Mesenchymal stem cell (in vitro differentiated cells and primary cell): ENCODE measurements at regions not wholly inside any gene's neighbourhood (a gene's known extent, or its start where the extent isn't known, plus 50 kb on each side); places are given as distances from the start of the nearest gene placed in this dataset.
"Not testable (repeated sequence)": the region's sequence is repeated elsewhere in the genome, so short reads cannot be mapped to it uniquely, and the experiment has no call there.

Experiments
- DNase-seq: peaks from one replicate; pipeline ENCODE4 v3.0.0-alpha.2; 2013
- H2AFZ ChIP-seq: one replicate; pipeline ENCODE4 v1.6.1; 2013; ENCODE audit warnings: low read depth, mild to moderate bottlenecking, control low read depth, inconsistent platforms, low read length, moderate library complexity
- H2AK5ac ChIP-seq: 2 replicates; pipeline ENCODE4 v1.6.1; 2013; ENCODE audit warnings: low read length, moderate library complexity, mild to moderate bottlenecking, inconsistent platforms; ENCODE audit not compliant: severe bottlenecking
- H2BK120ac ChIP-seq: one replicate; pipeline ENCODE4 v1.6.1; 2013; ENCODE audit warnings: low read depth, mild to moderate bottlenecking, inconsistent platforms, low read length, moderate library complexity
- H2BK12ac ChIP-seq, 2 experiments: one replicate each; pipeline ENCODE4 v1.6.1; 2013; ENCODE audit warnings: inconsistent platforms in 2 of 2, low read length in 2 of 2, mild to moderate bottlenecking in 2 of 2, moderate library complexity in 2 of 2, control low read depth in 1 of 2
- H2BK15ac ChIP-seq: one replicate; pipeline ENCODE4 v1.6.1; 2013; ENCODE audit warnings: mild to moderate bottlenecking, low read depth, inconsistent platforms; ENCODE audit not compliant: poor library complexity, severe bottlenecking
- H2BK5ac ChIP-seq: 2 replicates; pipeline ENCODE4 v1.6.1; 2013; ENCODE audit warnings: low read depth, mild to moderate bottlenecking, low read length, control low read depth, inconsistent platforms; ENCODE audit not compliant: poor library complexity, severe bottlenecking
- H3K14ac ChIP-seq, 2 experiments: one replicate each; pipeline ENCODE4 v1.6.1; 2013; ENCODE audit warnings: inconsistent platforms in 2 of 2, low read length in 2 of 2, control low read depth in 1 of 2, mild to moderate bottlenecking in 1 of 2, moderate library complexity in 1 of 2
- H3K18ac ChIP-seq, 2 experiments: one replicate each; pipeline ENCODE4 v1.6.1; 2013; ENCODE audit warnings: inconsistent platforms in 2 of 2, low read length in 2 of 2, control low read depth in 1 of 2, low read depth in 1 of 2, mild to moderate bottlenecking in 1 of 2
- H3K23ac ChIP-seq, 2 experiments: one replicate each; pipeline ENCODE4 v1.6.1; 2013; ENCODE audit warnings: inconsistent platforms in 2 of 2, low read length in 2 of 2, mild to moderate bottlenecking in 2 of 2, moderate library complexity in 2 of 2, control low read depth in 1 of 2
- H3K27ac ChIP-seq: 2 replicates; pipeline ENCODE4 v1.5.1; 2013; ENCODE audit warnings: mild to moderate bottlenecking, moderate library complexity, low read length, control low read depth, inconsistent platforms; ENCODE audit not compliant: poor library complexity, severe bottlenecking
- H3K27me3 ChIP-seq, 2 experiments: 2 replicates each; pipeline versions ENCODE4 v1.6.1 to v1.7.0; 2013; ENCODE audit warnings: low read length in 2 of 2, mild to moderate bottlenecking in 2 of 2, moderate library complexity in 2 of 2, control low read depth in 1 of 2, inconsistent platforms in 1 of 2; ENCODE audit not compliant: control insufficient read depth in 1 of 2, insufficient read depth in 1 of 2
- H3K36me3 ChIP-seq, 2 experiments: 2 replicates each; pipeline versions ENCODE4 v1.6.1 to v1.7.0; 2013; ENCODE audit warnings: low read length in 2 of 2, control low read depth in 1 of 2, inconsistent platforms in 1 of 2, low read depth in 1 of 2, mild to moderate bottlenecking in 1 of 2; ENCODE audit not compliant: insufficient read depth in 2 of 2, control insufficient read depth in 1 of 2
- H3K4ac ChIP-seq, 2 experiments: one replicate each; pipeline ENCODE4 v1.6.1; 2013; ENCODE audit warnings: inconsistent platforms in 2 of 2, low read length in 2 of 2, mild to moderate bottlenecking in 2 of 2, moderate library complexity in 2 of 2, control low read depth in 1 of 2, low read depth in 1 of 2
- H3K4me1 ChIP-seq: 2 replicates; pipeline ENCODE4 v1.6.1; 2013; ENCODE audit warnings: low read depth, low read length, control low read depth; ENCODE audit not compliant: control insufficient read depth, insufficient read depth
- H3K4me2 ChIP-seq: 2 replicates; pipeline ENCODE4 v1.6.1; 2013; ENCODE audit warnings: low read length, mild to moderate bottlenecking, inconsistent platforms; ENCODE audit not compliant: poor library complexity, severe bottlenecking
- H3K4me3 ChIP-seq, 2 experiments: 2 replicates each; pipeline versions ENCODE4 v1.5.1 to v1.7.0; 2013; ENCODE audit warnings: low read length in 2 of 2, mild to moderate bottlenecking in 2 of 2, control low read depth in 1 of 2, low read depth in 1 of 2; ENCODE audit not compliant: insufficient read depth in 1 of 2
- H3K79me1 ChIP-seq: replicated peaks from 2 replicates; pipeline ENCODE4 v1.6.1; 2013; ENCODE audit warnings: mild to moderate bottlenecking, control low read depth, low read length, inconsistent platforms; ENCODE audit not compliant: poor library complexity, severe bottlenecking
- H3K9ac ChIP-seq: 2 replicates; pipeline ENCODE4 v1.7.0; 2013; ENCODE audit warnings: mild to moderate bottlenecking, low read length, moderate library complexity
- H3K9me3 ChIP-seq: 2 replicates; pipeline ENCODE4 v1.7.0; 2013; ENCODE audit warnings: mild to moderate bottlenecking, low read length; ENCODE audit not compliant: control insufficient read depth
- H4K8ac ChIP-seq: one replicate; pipeline ENCODE4 v1.6.1; 2013; ENCODE audit warnings: inconsistent platforms, mild to moderate bottlenecking, low read length, moderate library complexity
- H4K91ac ChIP-seq: one replicate; pipeline ENCODE4 v1.6.1; 2013; ENCODE audit warnings: mild to moderate bottlenecking, low read length, inconsistent platforms
- WGBS: methylation state at CpG from one replicate; pipeline ENCODE4 v1.1.7; 2013; ENCODE audit warnings: mixed read lengths; 5-methylcytosine and 5-hydroxymethylcytosine counted together

DNA sequence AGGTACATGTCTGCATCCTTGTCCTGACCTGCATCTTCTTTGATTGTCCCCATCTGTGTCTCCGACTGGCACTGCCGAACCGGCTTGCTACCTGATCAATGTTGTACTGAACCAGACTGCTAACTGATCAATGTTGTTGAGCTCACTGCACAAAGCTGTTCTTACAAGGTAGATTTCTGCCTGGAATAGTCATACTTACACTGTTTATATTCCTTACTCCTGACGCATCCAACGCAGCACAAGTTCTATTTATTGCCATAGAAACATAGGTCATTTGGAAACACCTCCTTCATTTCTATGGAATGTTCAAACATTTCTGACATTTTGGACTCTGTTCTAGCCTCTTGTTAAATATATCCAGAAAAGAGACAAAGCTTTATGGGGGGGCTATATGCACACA, 65.2 kb downstream of the FOXD4L6 start:
- H3K4ac ChIP-seq, H3K36me3 ChIP-seq, H3K4me1 ChIP-seq, H2AFZ ChIP-seq, H2BK5ac ChIP-seq, H2BK12ac ChIP-seq, H4K91ac ChIP-seq, H2BK15ac ChIP-seq, H2AK5ac ChIP-seq, H3K27ac ChIP-seq, H3K9me3 ChIP-seq, H3K23ac ChIP-seq, H3K4me2 ChIP-seq, H3K79me1 ChIP-seq, H4K8ac ChIP-seq, H3K4me3 ChIP-seq, H3K27me3 ChIP-seq, H2BK120ac ChIP-seq, H3K9ac ChIP-seq, H3K14ac ChIP-seq, H3K18ac ChIP-seq: not testable (repeated sequence)
- DNase-seq, result peak; percentile 66
- no CpG with 5 or more reads among the region's 5 CpGs for WGBS

DNA sequence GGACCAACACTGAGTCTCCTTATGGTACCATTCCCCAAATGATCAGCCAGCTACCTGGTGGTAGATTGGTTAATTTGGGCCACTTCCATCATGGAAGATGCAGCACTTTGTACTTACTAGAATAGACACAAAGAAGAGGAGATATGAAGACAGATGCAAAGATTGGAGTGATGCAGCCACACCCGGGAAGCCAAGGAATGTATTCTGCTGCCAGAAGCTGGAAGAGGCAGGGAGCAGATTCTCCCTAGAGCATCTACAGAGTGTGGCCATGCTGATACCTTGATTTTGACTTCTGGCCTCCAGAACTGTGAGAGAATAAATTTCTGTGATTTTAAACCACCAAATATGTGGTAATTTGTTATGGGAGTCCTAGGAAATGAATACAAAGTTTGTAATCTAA, 68.9 kb downstream of the FOXD4L6 start:
- not testable (repeated sequence) for H3K4me1 ChIP-seq, H2AFZ ChIP-seq, H2AK5ac ChIP-seq, H4K8ac ChIP-seq, H2BK15ac ChIP-seq, DNase-seq, H3K23ac ChIP-seq, H3K4me2 ChIP-seq, H3K14ac ChIP-seq, H2BK12ac ChIP-seq, H4K91ac ChIP-seq, H3K4ac ChIP-seq, H3K18ac ChIP-seq, H3K4me3 ChIP-seq, H2BK5ac ChIP-seq, H3K79me1 ChIP-seq, H3K9ac ChIP-seq, H3K9me3 ChIP-seq, H3K27me3 ChIP-seq, H2BK120ac ChIP-seq, H3K36me3 ChIP-seq, H3K27ac ChIP-seq
- WGBS, result no CpG with 5 or more reads among the region's 1 CpG

DNA sequence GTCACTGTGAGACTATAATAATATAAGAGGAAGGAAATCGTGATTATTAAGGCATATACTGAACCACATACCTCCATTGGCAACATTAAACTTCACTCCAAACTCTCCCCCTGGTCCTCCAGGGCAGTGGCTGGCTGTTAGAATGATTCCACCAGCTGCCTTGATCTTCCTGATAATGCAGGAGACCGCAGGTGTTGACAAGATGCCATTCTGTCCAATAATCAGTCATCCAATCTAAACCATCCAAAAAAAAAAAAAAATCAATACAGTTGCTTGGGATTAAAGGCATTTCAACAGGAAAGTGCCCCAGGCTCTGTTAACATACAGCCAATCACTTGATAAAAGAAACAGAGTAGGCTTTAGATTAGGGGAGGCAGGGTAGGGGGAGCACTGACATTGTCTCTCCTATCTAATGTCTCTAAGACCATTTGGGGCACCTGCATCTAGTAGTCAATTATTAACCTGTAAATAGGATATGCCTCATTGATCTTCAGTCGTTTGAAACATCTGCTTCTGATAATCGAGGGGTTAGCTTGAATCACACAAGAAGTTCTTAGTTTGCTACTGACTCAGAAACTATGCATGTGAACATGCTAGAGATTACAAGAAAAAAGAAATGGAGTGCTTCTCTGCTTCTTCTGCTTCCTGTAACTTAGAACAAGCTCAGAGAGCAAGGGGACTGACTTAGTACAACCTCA, 74.7 kb downstream of the FOXD4L6 start:
- H2BK12ac ChIP-seq, H3K4me3 ChIP-seq, H3K4ac ChIP-seq, H3K18ac ChIP-seq, H3K27me3 ChIP-seq, H4K8ac ChIP-seq, H3K4me1 ChIP-seq, H2BK5ac ChIP-seq, H3K23ac ChIP-seq, H3K9ac ChIP-seq, H2AK5ac ChIP-seq, H3K36me3 ChIP-seq, H3K79me1 ChIP-seq, H3K27ac ChIP-seq, H4K91ac ChIP-seq, H3K14ac ChIP-seq, H2AFZ ChIP-seq, H2BK15ac ChIP-seq, H3K9me3 ChIP-seq, H2BK120ac ChIP-seq, DNase-seq, H3K4me2 ChIP-seq: not testable (repeated sequence)
- 73% methylated on average over 2 of the region's 4 CpGs for WGBS

DNA sequence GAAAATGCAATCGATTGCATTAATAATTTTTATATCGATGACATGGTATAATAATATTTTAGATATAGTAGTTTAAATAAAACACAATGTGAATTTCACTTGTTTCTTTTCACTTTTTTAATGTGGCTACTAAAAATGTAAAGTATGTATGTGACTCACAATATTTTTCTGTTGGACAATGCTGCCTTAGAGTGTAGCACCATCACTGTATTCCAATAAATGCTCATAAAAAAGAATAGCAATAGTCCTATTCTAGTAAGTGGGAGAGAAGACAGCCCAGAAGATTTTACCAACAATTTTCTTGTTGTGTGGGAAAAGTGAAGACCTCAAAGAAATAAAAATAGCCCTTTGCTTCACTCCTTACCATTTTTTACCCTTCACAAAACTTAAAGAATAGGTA, 79.8 kb downstream of the FOXD4L6 start:
- H2BK5ac ChIP-seq, H3K23ac ChIP-seq, H3K9me3 ChIP-seq, H2AK5ac ChIP-seq, H3K27me3 ChIP-seq, H3K36me3 ChIP-seq, H3K14ac ChIP-seq, H3K4me2 ChIP-seq, H3K4me3 ChIP-seq, H3K4ac ChIP-seq, H3K79me1 ChIP-seq, H2BK12ac ChIP-seq, H3K18ac ChIP-seq, H2AFZ ChIP-seq, DNase-seq, H2BK120ac ChIP-seq, H3K9ac ChIP-seq, H2BK15ac ChIP-seq, H3K27ac ChIP-seq, H4K8ac ChIP-seq, H3K4me1 ChIP-seq, H4K91ac ChIP-seq: not testable (repeated sequence)
- WGBS, result no CpG with 5 or more reads among the region's 2 CpGs
